ENCODE measurements at regions not wholly inside any gene's neighbourhood (a gene's known extent, or its start where the extent isn't known, plus 50 kb on each side); places are given as distances from the start of the nearest gene placed in this dataset.

DNA sequence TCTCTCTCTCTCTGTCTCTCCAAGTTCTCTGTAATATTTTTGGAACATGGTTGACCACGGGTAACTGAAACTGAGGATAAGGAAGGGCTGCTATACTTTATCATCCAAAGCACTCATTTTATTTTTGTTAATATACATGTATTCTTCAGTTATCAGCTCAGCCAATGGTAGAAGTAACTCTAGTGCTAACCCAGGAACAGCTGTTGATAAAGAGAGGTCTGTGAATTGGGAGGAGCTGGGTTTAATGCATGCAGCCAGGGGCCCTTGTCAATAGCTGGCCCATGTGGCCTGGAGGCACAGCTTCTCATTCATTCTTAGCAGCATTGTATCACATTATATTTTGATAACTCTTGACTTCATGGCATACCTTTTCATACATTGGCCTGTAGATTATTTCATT is 401.6 kb downstream of the EPHA4 start:
- no peaks in the 10 kb centered on the region for H3K27me3 ChIP-seq
- intact Hi-C loops (cut with DNase I; ENCODE audit: low total_unique reads): no loop called here
- no peaks in the 10 kb centered on the region for H3K36me3 ChIP-seq
- H3K9me3 ChIP-seq: no peaks in the 10 kb centered on the region
- no peak overlapping the region for H3K27ac ChIP-seq
- H3K4me3 ChIP-seq: no peak overlapping the region
- TF ChIP-seq POLR2A (IDR thresholded peaks at IDR 0.05): no peak
- H3K4me1 ChIP-seq: no peaks in the 10 kb centered on the region
- DNase-seq: no peak

- H3K27ac ChIP-seq: no peak overlapping the region
- H3K4me3 ChIP-seq: no peak overlapping the region
- no peaks in the 10 kb centered on the region for H3K36me3 ChIP-seq
- no peaks in the 10 kb centered on the region for H3K27me3 ChIP-seq
- DNase-seq: no peak
- no peaks in the 10 kb centered on the region for H3K4me1 ChIP-seq
- intact Hi-C loops (cut with DNase I; ENCODE audit: low total_unique reads): no loop called here
- TF ChIP-seq, protein P1, sequence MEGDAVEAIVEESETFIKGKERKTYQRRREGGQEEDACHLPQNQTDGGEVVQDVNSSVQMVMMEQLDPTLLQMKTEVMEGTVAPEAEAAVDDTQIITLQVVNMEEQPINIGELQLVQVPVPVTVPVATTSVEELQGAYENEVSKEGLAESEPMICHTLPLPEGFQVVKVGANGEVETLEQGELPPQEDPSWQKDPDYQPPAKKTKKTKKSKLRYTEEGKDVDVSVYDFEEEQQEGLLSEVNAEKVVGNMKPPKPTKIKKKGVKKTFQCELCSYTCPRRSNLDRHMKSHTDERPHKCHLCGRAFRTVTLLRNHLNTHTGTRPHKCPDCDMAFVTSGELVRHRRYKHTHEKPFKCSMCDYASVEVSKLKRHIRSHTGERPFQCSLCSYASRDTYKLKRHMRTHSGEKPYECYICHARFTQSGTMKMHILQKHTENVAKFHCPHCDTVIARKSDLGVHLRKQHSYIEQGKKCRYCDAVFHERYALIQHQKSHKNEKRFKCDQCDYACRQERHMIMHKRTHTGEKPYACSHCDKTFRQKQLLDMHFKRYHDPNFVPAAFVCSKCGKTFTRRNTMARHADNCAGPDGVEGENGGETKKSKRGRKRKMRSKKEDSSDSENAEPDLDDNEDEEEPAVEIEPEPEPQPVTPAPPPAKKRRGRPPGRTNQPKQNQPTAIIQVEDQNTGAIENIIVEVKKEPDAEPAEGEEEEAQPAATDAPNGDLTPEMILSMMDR (IDR thresholded peaks at IDR 0.05): no peak
- TF ChIP-seq POLR2A (IDR thresholded peaks at IDR 0.05): no peak
- no peaks in the 10 kb centered on the region for H3K9me3 ChIP-seq
These were observed 395.4 kb downstream of the EPHA4 start for GRCh38 chr2:221176667-221177066.

DNA sequence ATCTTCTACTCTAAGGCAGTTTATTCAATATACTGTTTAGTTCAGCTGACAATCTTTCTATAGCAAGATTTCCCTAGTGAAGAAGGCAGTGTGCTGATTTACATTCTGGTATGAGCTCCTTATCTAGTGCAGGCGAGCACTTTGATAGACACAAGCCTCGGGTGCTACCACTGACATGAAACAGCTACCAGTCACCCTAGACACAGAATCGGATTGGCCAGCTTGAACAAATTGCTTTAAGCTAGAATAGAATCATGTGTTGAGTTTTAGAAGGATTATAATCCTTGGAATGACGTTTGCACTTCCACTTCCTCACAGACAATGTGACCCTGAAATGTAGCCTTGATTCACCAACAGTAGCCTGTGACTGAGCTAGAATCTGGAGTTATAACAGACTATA is 394.0 kb downstream of the EPHA4 start:
- intact Hi-C loops (cut with DNase I; ENCODE audit: low total_unique reads): no loop called here
- TF ChIP-seq, protein P1 (IDR thresholded peaks at IDR 0.05): no peak
- no peak for TF ChIP-seq POLR2A (IDR thresholded peaks at IDR 0.05)
- no peak overlapping the region for H3K27ac ChIP-seq

DNA sequence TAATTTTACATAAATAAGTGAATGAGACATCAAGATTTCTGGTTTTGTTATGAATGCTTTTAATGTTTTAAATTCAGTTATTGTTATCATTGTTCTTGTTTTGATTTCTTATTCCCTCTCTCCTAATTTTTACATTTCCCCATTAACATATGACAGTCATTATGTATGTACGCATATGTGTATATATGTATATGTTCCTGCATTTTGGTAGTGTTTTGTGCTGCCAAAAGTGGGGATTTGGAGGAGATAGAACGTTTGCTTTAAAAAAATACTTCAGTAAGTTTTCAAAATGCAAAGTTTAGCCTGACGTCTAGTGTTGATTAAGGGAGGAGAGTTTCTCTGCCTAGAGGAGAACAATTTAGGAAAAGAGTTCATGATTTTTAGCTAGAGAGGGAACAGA is 385.2 kb downstream of the EPHA4 start:
- H3K9me3 ChIP-seq: no peaks in the 10 kb centered on the region
- TF ChIP-seq POLR2A (IDR thresholded peaks at IDR 0.05): no peak
- TF ChIP-seq, protein P1 (IDR thresholded peaks at IDR 0.05): no peak
- no peak overlapping the region for H3K27ac ChIP-seq
- DNase-seq: no peak
- no peak overlapping the region for H3K4me3 ChIP-seq
- no peaks in the 10 kb centered on the region for H3K27me3 ChIP-seq
- H3K36me3 ChIP-seq: no peaks in the 10 kb centered on the region
- intact Hi-C loops (cut with DNase I; ENCODE audit: low total_unique reads): no loop called here
- no peaks in the 10 kb centered on the region for H3K4me1 ChIP-seq

More for the DNA sequence above, 394.0 kb downstream of the EPHA4 start:
- H3K4me1 ChIP-seq: no peaks in the 10 kb centered on the region
- H3K27me3 ChIP-seq: no peaks in the 10 kb centered on the region
- H3K9me3 ChIP-seq: no peaks in the 10 kb centered on the region
- H3K4me3 ChIP-seq: no peak overlapping the region
- DNase-seq: no peak
- H3K36me3 ChIP-seq: no peaks in the 10 kb centered on the region

DNA sequence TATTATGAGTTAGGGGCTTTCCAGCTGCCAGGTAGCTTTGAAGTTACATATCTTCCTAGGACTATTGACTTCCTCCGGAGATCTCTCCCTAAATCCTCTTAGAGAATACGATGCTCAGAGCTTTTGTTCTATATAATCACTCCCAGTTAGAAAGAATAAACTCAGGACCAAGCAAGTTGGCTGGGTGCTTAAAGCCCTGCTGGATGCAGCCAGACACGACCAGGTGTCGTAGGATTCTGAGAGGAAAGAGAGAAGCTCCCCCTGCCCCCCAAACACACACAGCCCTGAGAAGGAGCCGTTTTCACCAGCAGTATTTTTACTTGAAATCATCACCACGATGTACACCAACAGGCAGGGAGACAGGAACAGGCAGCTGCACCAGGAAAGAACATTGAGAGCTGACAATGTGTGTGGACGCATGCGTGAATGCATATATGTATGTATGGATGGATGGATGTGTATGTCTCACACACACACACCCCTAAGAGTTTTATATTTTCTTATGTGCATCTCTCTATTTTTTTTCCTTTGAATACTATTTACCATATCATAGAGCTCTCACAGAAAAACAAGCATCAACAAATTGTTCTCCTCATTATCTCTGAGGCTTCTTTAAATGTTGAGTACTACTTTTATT is 382.6 kb downstream of the EPHA4 start:
- H3K4me1 ChIP-seq: no peaks in the 10 kb centered on the region
- H3K36me3 ChIP-seq: no peaks in the 10 kb centered on the region
- no peaks in the 10 kb centered on the region for H3K27me3 ChIP-seq
- no peak overlapping the region for H3K27ac ChIP-seq
- TF ChIP-seq, protein P1 (IDR thresholded peaks at IDR 0.05): no peak
- TF ChIP-seq POLR2A (IDR thresholded peaks at IDR 0.05): no peak
- intact Hi-C loops (cut with DNase I; ENCODE audit: low total_unique reads): no loop called here
- no peaks in the 10 kb centered on the region for H3K9me3 ChIP-seq
- DNase-seq: no peak
- H3K4me3 ChIP-seq: no peak overlapping the region

- no peaks in the 10 kb centered on the region for H3K36me3 ChIP-seq
- intact Hi-C loops (cut with DNase I; ENCODE audit: low total_unique reads): no loop called here
- no peak for TF ChIP-seq POLR2A (IDR thresholded peaks at IDR 0.05)
- TF ChIP-seq, protein P1 (IDR thresholded peaks at IDR 0.05): no peak
- H3K4me1 ChIP-seq: no peaks in the 10 kb centered on the region
- no peaks in the 10 kb centered on the region for H3K9me3 ChIP-seq
- H3K27ac ChIP-seq: no peak overlapping the region
- no peaks in the 10 kb centered on the region for H3K27me3 ChIP-seq
- DNase-seq: no peak
- no peak overlapping the region for H3K4me3 ChIP-seq
These were observed 376.3 kb downstream of the EPHA4 start for GRCh38 chr2:221195829-221196228.
